Psoas muscle (tissue), 7 donors: ENCODE measurements at regions not wholly inside any gene's neighbourhood (a gene's known extent, or its start where the extent isn't known, plus 50 kb on each side); places are given as distances from the start of the nearest gene placed in this dataset.

Source experiments
- ATAC-seq, 4 donors: fragments of 200-7000 bp; cut with Tn5 transposase; one replicate each; pipeline ENCODE4 v1.9.1; 2020; ENCODE audit warnings: moderate library complexity in 3 of 4, mild to moderate bottlenecking in 2 of 4
- DNase-seq, 2 donors: peaks; one replicate each; pipeline ENCODE4 v3.0.0-alpha.2; 2020
- H3K27ac ChIP-seq: fragments of 200-600 bp; one replicate; pipeline ENCODE4 v1.8.0; 2022
- H3K27me3 ChIP-seq, 3 donors: fragments of 200-600 bp in 1 of 3; one replicate each; pipeline versions ENCODE4 v1.6.1 to v1.8.0; 2013 to 2022; ENCODE audit warnings: low read length in 2 of 3, mild to moderate bottlenecking in 2 of 3, moderate library complexity in 1 of 3; ENCODE audit not compliant: insufficient read depth in 3 of 3
- H3K36me3 ChIP-seq, 2 donors: fragments of 200-600 bp in 1 of 2; one replicate each; pipeline versions ENCODE4 v1.6.1 to v1.8.0; 2013 to 2022; ENCODE audit warnings: low read depth in 1 of 2, mild to moderate bottlenecking in 1 of 2, moderate library complexity in 1 of 2; ENCODE audit not compliant: insufficient read depth in 1 of 2
- H3K4me1 ChIP-seq: fragments of 200-600 bp; one replicate; pipeline ENCODE4 v1.8.0; 2022
- H3K4me3 ChIP-seq: fragments of 200-600 bp; one replicate; pipeline ENCODE4 v1.8.0; 2022; ENCODE audit warnings: mild to moderate bottlenecking
- H3K9me3 ChIP-seq: fragments of 200-600 bp; one replicate; pipeline ENCODE4 v1.8.0; 2022
- CTCF ChIP-seq: fragments of 200-600 bp; IDR thresholded peaks from one replicate; pipeline ENCODE4 v1.8.0; 2022; ENCODE audit warnings: antibody characterized with exemption
- WGBS, 3 donors: extraction: QIAGEN DNeasy Blood & Tissue Kit; methylation state at CpG; one replicate each; pipeline versions ENCODE4 v1.1.6 to v1.1.7; 2013; 5-methylcytosine and 5-hydroxymethylcytosine counted together
- intact Hi-C, 2 donors: fragments of 100-400 bp; cut with DNase I; formaldehyde crosslinking; loops; one replicate each; pipeline versions ENCODE4 v1.11.0 to v1.14.2; 2022
- donor health status: healthy with polysubstance abuse.
- donor health status: DM: no; HTN: no; CAD: no; lungs with moderate emphysema.
- donor health status: Bipolar disorder and iron deficiency.
- donor health status: healthy.
- donor health status: DM: yes; HTN: yes; CAD: no.
- donor health status: DM: no; HTN: no; CAD: no.
- donor health status: DM: yes; HTN: yes; CAD: no.

GRCh38 chr2:65728477-65729180 is 296.2 kb upstream of the SPRED2 start:
- peak overlapping the region; percentile 64 for H3K27ac ChIP-seq
- H3K27me3 ChIP-seq: no peaks in the 10 kb centered on the region
- no peak overlapping the region for H3K4me3 ChIP-seq
- ATAC-seq: peak; percentile 94 to 99 (median 98)
- DNase-seq: peak; percentile 17 to 61
- intact Hi-C loops: loop anchor here in 1 of 2 donors (10.0 kb wide), 2 partner anchors 576 to 706 kb away; partner anchors contain the start of gene MEIS1
- no peaks in the 10 kb centered on the region for H3K36me3 ChIP-seq
- 48 to 59% (median 49%) methylated on average over 5 of the region's 5 CpGs for WGBS, 3 donors
- H3K4me1 ChIP-seq: peaks cover 17% of the 10 kb centered on the region
- TF ChIP-seq CTCF: no peak
- no peaks in the 10 kb centered on the region for H3K9me3 ChIP-seq

- Histone ChIP-seq H3K4me3 (no peak overlapping the region), H3K36me3 (no peaks in the 10 kb centered on the region), H3K9me3 (no peaks in the 10 kb centered on the region), H3K27me3 (no peaks in the 10 kb centered on the region), H3K27ac (no peak overlapping the region), H3K4me1 (peaks cover 17% of the 10 kb centered on the region)
- no peak for TF ChIP-seq CTCF
- intact Hi-C loops: loop anchor here in 1 of 2 donors (10.0 kb wide), 2 partner anchors 577 to 707 kb away; partner anchors contain the start of gene MEIS1
- no peak for ATAC-seq
- DNase-seq: no peak
- WGBS, 3 donors: 84 to 90% (median 88%) methylated on average over 3 of the region's 3 CpGs
These were observed 295.4 kb upstream of the SPRED2 start for GRCh38 chr2:65727816-65728215.

GRCh38 chr2:65727381-65727780 is 295.0 kb upstream of the SPRED2 start:
- WGBS, 3 donors: 61 to 80% (median 69%) methylated on average over 1 of the region's 1 CpG
- no peak for TF ChIP-seq CTCF
- intact Hi-C loops: loop anchor here in 1 of 2 donors (10.0 kb wide), 2 partner anchors 577 to 707 kb away; partner anchors contain the start of gene MEIS1

GRCh38 chr2:65724752-65725151 is 292.4 kb upstream of the SPRED2 start:
- Histone ChIP-seq H3K27me3 (no peaks in the 10 kb centered on the region), H3K4me1 (peaks cover 15% of the 10 kb centered on the region), H3K4me3 (no peak overlapping the region), H3K9me3 (no peaks in the 10 kb centered on the region), H3K36me3 (no peaks in the 10 kb centered on the region), H3K27ac (no peak overlapping the region)
- DNase-seq (no peak), ATAC-seq (no peak)
- WGBS, 3 donors: 85 to 96% (median 92%) methylated on average over 4 of the region's 4 CpGs
- intact Hi-C loops: loop anchor here in 1 of 2 donors (5.0 to 10.0 kb wide), 3 partner anchors 580 to 853 kb away; partner anchors contain the start of gene MEIS1
- no peak for TF ChIP-seq CTCF

More at GRCh38 chr2:65727381-65727780, 295.0 kb upstream of the SPRED2 start:
- DNase-seq: no peak
- Histone ChIP-seq H3K27ac (no peak overlapping the region), H3K9me3 (no peaks in the 10 kb centered on the region), H3K36me3 (no peaks in the 10 kb centered on the region), H3K27me3 (no peaks in the 10 kb centered on the region), H3K4me1 (peaks cover 17% of the 10 kb centered on the region), H3K4me3 (no peak overlapping the region)
- no peak for ATAC-seq
